GM12878 (cell line): ENCODE measurements at regions not wholly inside any gene's neighbourhood (a gene's known extent, or its start where the extent isn't known, plus 50 kb on each side); places are given as distances from the start of the nearest gene placed in this dataset.

Experiments
- ATAC-seq: fragments of 200-7000 bp; cut with Tn5 transposase; 3 replicates; pipeline ENCODE4 v1.9.1; 2020; ENCODE audit warnings: mild to moderate bottlenecking, moderate library complexity
- BruUV-seq: library from RNA; stranded (reverse); fragments of 400-500 nt; replicated peaks from 2 replicates; lab custom pipeline; 2021; lab: Mats Ljungman, UMichigan
- CTCF ChIA-PET: fragments of 300-600 bp; sonication (Branson Sonifier 250); formaldehyde crosslinking; extraction: SDS; loops from one replicate; lab custom pipeline; 2021; ENCODE audit warnings: inconsistent platforms; lab: Yijun Ruan, JAX
- POLR2A ChIA-PET: fragments of 350-600 bp; formaldehyde crosslinking; extraction: SDS; loops from one replicate; lab custom pipeline; 2021; ENCODE audit warnings: inconsistent platforms; lab: Charles Lee
- RAD21 ChIA-PET: fragments of 300-600 bp; sonication (Branson Sonifier 250); formaldehyde crosslinking; loops from one replicate; lab custom pipeline; 2023; ENCODE audit warnings: antibody characterized with exemption; ENCODE audit not compliant: unreplicated experiment; lab: Charles Lee
- SMC1A ChIA-PET: fragments of 300-600 bp; sonication (Branson Sonifier 250); formaldehyde crosslinking; loops from one replicate; lab custom pipeline; 2023; ENCODE audit not compliant: unreplicated experiment, uncharacterized antibody; lab: Charles Lee
- DNase-seq: peaks from one replicate; pipeline ENCODE4 v3.0.0-alpha.2; 2011; ENCODE audit warnings: low read depth, low spot score
- FAIRE-seq: peaks from 3 replicates; lab custom pipeline; 2011; peaks lifted over from hg19 to GRCh38; lab: Jason Lieb, UNC
- H2AFZ ChIP-seq: 2 replicates; pipeline ENCODE4 v1.6.0; 2011; ENCODE audit warnings: low read depth, low read length, control low read depth; ENCODE audit not compliant: control insufficient read depth
- H3K27ac ChIP-seq: 2 replicates; pipeline ENCODE4 v1.5.1; 2011; ENCODE audit warnings: control low read depth; ENCODE audit not compliant: control insufficient read depth, insufficient read depth
- H3K27me3 ChIP-seq, 2 experiments: replicated peaks in 1 of 2; 2 replicates each; pipeline versions ENCODE4 v1.6.0 to v1.6.1; 2011; ENCODE audit warnings: low read length in 1 of 2; ENCODE audit not compliant: control insufficient read depth in 2 of 2, insufficient read depth in 2 of 2
- H3K36me3 ChIP-seq, 2 experiments: 2 replicates each; pipeline ENCODE4 v1.5.1; 2011; ENCODE audit warnings: low read length in 1 of 2; ENCODE audit not compliant: control insufficient read depth in 2 of 2, insufficient read depth in 2 of 2
- H3K4me1 ChIP-seq: 2 replicates; pipeline ENCODE4 v1.6.1; 2011; ENCODE audit warnings: mild to moderate bottlenecking, low read length, moderate library complexity, mixed read lengths; ENCODE audit not compliant: control insufficient read depth, insufficient read depth
- H3K4me2 ChIP-seq: 2 replicates; pipeline ENCODE4 v1.6.0; 2011; ENCODE audit warnings: control low read depth; ENCODE audit not compliant: control insufficient read depth, insufficient read depth
- H3K4me3 ChIP-seq: fragments of 200-600 bp; sonication (generic); 2 replicates; pipeline ENCODE4 v1.5.1; 2016
- H3K79me2 ChIP-seq: 2 replicates; pipeline ENCODE4 v1.6.0; 2011; ENCODE audit warnings: low read length; ENCODE audit not compliant: control insufficient read depth, insufficient read depth
- H3K9ac ChIP-seq: 2 replicates; pipeline ENCODE4 v1.8.0; 2011; ENCODE audit warnings: low read length, control low read depth, mixed read lengths; ENCODE audit not compliant: control insufficient read depth, insufficient read depth
- H3K9me3 ChIP-seq: replicated peaks from 3 replicates; pipeline ENCODE4 v1.5.1; 2011; ENCODE audit warnings: mild to moderate bottlenecking, low read length; ENCODE audit not compliant: control insufficient read depth, insufficient read depth
- H4K20me1 ChIP-seq: 2 replicates; pipeline ENCODE4 v1.6.0; 2011; ENCODE audit not compliant: control insufficient read depth, insufficient read depth
- ATF3 ChIP-seq: IDR thresholded peaks from 2 replicates; pipeline ENCODE4 v1.6.1; 2011; ENCODE audit warnings: low read depth, mild to moderate bottlenecking, low read length, moderate library complexity, borderline replicate concordance; ENCODE audit errors: extremely low read depth
- CEBPB ChIP-seq, 2 experiments: fragments of 150-350 bp in 1 of 2; IDR thresholded peaks; 2 replicates each; pipeline ENCODE4 v1.6.1; 2012 to 2014; ENCODE audit warnings: low read depth in 2 of 2, low read length in 2 of 2, borderline replicate concordance in 1 of 2, inconsistent platforms in 1 of 2
- E4F1 ChIP-seq: fragments of 450-650 bp; IDR thresholded peaks from 2 replicates; pipeline ENCODE4 v1.6.1; 2018; ENCODE audit warnings: borderline replicate concordance, mild to moderate bottlenecking; ENCODE audit not compliant: partially characterized antibody
- FOS ChIP-seq: IDR thresholded peaks from 3 replicates; pipeline ENCODE4 v1.6.1; 2011; ENCODE audit warnings: borderline replicate concordance; ENCODE audit not compliant: insufficient read length; ENCODE audit errors: extremely low read depth
- FOXK2 ChIP-seq: fragments of 450-650 bp; IDR thresholded peaks from 2 replicates; pipeline ENCODE4 v1.6.1; 2017; ENCODE audit warnings: mild to moderate bottlenecking, moderate library complexity
- IRF5 ChIP-seq: fragments of 450-650 bp; IDR thresholded peaks from 2 replicates; pipeline ENCODE4 v1.6.1; 2017; ENCODE audit warnings: borderline replicate concordance
- JUND ChIP-seq: IDR thresholded peaks from 2 replicates; pipeline ENCODE4 v1.6.1; 2012; ENCODE audit warnings: low read depth, mild to moderate bottlenecking, low read length, improper control_type of control experiment, moderate library complexity
- MTA3 ChIP-seq: IDR thresholded peaks from 2 replicates; pipeline ENCODE4 v1.6.1; 2012; ENCODE audit warnings: low read length, inconsistent platforms, borderline replicate concordance
- MYC ChIP-seq: IDR thresholded peaks from 2 replicates; pipeline ENCODE4 v1.6.1; 2011; ENCODE audit warnings: mild to moderate bottlenecking, low read length, moderate library complexity, inconsistent platforms; ENCODE audit not compliant: insufficient read depth, insufficient replicate concordance, insufficient read length, severe bottlenecking
- NBN ChIP-seq: fragments of 450-650 bp; IDR thresholded peaks from 2 replicates; pipeline ENCODE4 v1.6.1; 2016
- NR2C1 ChIP-seq: fragments of 450-650 bp; IDR thresholded peaks from 2 replicates; pipeline ENCODE4 v1.6.1; 2017; ENCODE audit warnings: antibody characterized with exemption, mild to moderate bottlenecking, moderate library complexity
- POU2F2 ChIP-seq: IDR thresholded peaks from 3 replicates; pipeline ENCODE4 v1.6.1; 2011; ENCODE audit warnings: low read depth, mild to moderate bottlenecking, low read length, borderline replicate concordance
- ZBTB4 ChIP-seq: fragments of 450-650 bp; formaldehyde crosslinking; IDR thresholded peaks from 2 replicates; pipeline ENCODE4 v1.4.0; 2022; ENCODE audit warnings: mild to moderate bottlenecking, moderate library complexity
- ZNF217 ChIP-seq: fragments of 450-650 bp; IDR thresholded peaks from 2 replicates; pipeline ENCODE4 v1.6.1; 2017; ENCODE audit warnings: antibody characterized with exemption, mild to moderate bottlenecking
- WGBS: methylation state at CpG from one replicate; pipeline ENCODE4 v1.1.6; 2016; ENCODE audit warnings: low lambda C conversion rate; ENCODE audit not compliant: insufficient replicate concordance, insufficient coverage; ENCODE audit errors: missing lambda C conversion rate; 5-methylcytosine and 5-hydroxymethylcytosine counted together
- in situ Hi-C: fragments of 300-500 bp; cut with MboI; formaldehyde crosslinking; loops from 9 replicates; pipeline ENCODE4 v1.14.3; 2018; ENCODE audit warnings: mixed read lengths
- intact Hi-C: fragments of 100-400 bp; cut with micrococcal nuclease; formaldehyde crosslinking; loops from one replicate; pipeline ENCODE4 v1.14.2; 2022; ENCODE audit not compliant: unreplicated experiment

GRCh38 chr4:123755655-123756054 lies 359.1 kb downstream of the SPRY1 start:
- no peak overlapping the region for H3K4me3 ChIP-seq
- SMC1A ChIA-PET = interaction anchor here (0.6 kb wide), 1 partner anchor 705 kb away, joined by 4 read pairs; no protein-coding TSS in a partner anchor
- no peaks in the 10 kb centered on the region for H3K9me3 ChIP-seq
- RAD21 ChIA-PET = interaction anchor here (0.7 kb wide), 1 partner anchor 645 kb away, joined by 3 read pairs; no protein-coding TSS in a partner anchor
- no peaks in the 10 kb centered on the region for H4K20me1 ChIP-seq
- H3K36me3 ChIP-seq = no peaks in the 10 kb centered on the region
- intact Hi-C loops = no loop called here
- H3K4me1 ChIP-seq = no peaks in the 10 kb centered on the region
- no peaks in the 10 kb centered on the region; a peak in 1 of 4 replicates for H3K27me3 ChIP-seq
- in situ Hi-C loops = no loop called here
- no peak overlapping the region for H3K4me2 ChIP-seq
- FAIRE-seq = no peak
- no peak overlapping the region for H3K9ac ChIP-seq
- CTCF ChIA-PET = interaction anchor here (1.2 to 2.4 kb wide), 2 partner anchors 17 to 290 kb away, joined by 3 to 8 read pairs; no protein-coding TSS in a partner anchor
- no peaks in the 10 kb centered on the region for H3K79me2 ChIP-seq
- 45% methylated on average over 2 of the region's 2 CpGs for WGBS
- ATAC-seq = no peak
- BruUV-seq = no TSS peak
- DNase-seq = no peak
- H3K27ac ChIP-seq = no peak overlapping the region
- POLR2A ChIA-PET = no interaction called here
- H2AFZ ChIP-seq = no peak overlapping the region
- TF ChIP-seq JUND = no peak
- TF ChIP-seq ATF3 = no peak
- TF ChIP-seq NBN = no peak
- TF ChIP-seq ZBTB4 (CRISPR knock-in tag) = no peak
- no peak for TF ChIP-seq IRF5
- TF ChIP-seq FOXK2 = no peak
- no peak for TF ChIP-seq MYC
- TF ChIP-seq E4F1 = no peak
- TF ChIP-seq NR2C1 = no peak
- TF ChIP-seq ZNF217 = no peak
- TF ChIP-seq CEBPB (IDR thresholded peaks at IDR 0.05; ENCODE audit: borderline replicate concordance in 1 of 2, low read depth in 2 of 2, low read length in 2 of 2) = no peak
- no peak for TF ChIP-seq MTA3
- TF ChIP-seq FOS = no peak
- no peak for TF ChIP-seq POU2F2
